IPS-NIHi7 (cell line): ENCODE measurements at regions not wholly inside any gene's neighbourhood (a gene's known extent, or its start where the extent isn't known, plus 50 kb on each side); places are given as distances from the start of the nearest gene placed in this dataset.
"Not testable (repeated sequence)": the region's sequence is repeated elsewhere in the genome, so short reads cannot be mapped to it uniquely, and the experiment has no call there.

ENCODE experiments used
- DNase-seq: peaks from one replicate; pipeline ENCODE4 v3.0.0; 2012; ENCODE audit warnings: mixed read lengths; ENCODE audit errors: extremely low spot score

GRCh38 chr3:115385774-115386730 lies 237.3 kb upstream of the GAP43 start:
- no peak for DNase-seq

GRCh38 chr3:115388166-115388565 lies 235.1 kb upstream of the GAP43 start:
- no peak for DNase-seq

GRCh38 chr3:115388811-115389210 lies 234.5 kb upstream of the GAP43 start:
- DNase-seq = no peak

- no peak for DNase-seq
Observed at GRCh38 chr3:115396801-115397200, 226.5 kb upstream of the GAP43 start.

- DNase-seq = no peak
Observed at GRCh38 chr3:115397433-115397832, 225.9 kb upstream of the GAP43 start.

- DNase-seq = no peak
Observed at GRCh38 chr3:115398506-115398905, 224.8 kb upstream of the GAP43 start.

- no peak for DNase-seq
Observed at GRCh38 chr3:115399750-115400149, 223.6 kb upstream of the GAP43 start.

- DNase-seq = no peak
Observed at GRCh38 chr3:115401298-115401697, 222.0 kb upstream of the GAP43 start.

GRCh38 chr3:115401851-115402501 lies 221.3 kb upstream of the GAP43 start:
- DNase-seq = no peak

GRCh38 chr3:115402651-115403050 lies 220.7 kb upstream of the GAP43 start:
- DNase-seq = no peak

- peak; percentile 25 for DNase-seq
Observed at GRCh38 chr3:115403786-115404185, 219.5 kb upstream of the GAP43 start.

GRCh38 chr3:115409596-115409995 lies 213.7 kb upstream of the GAP43 start:
- no peak for DNase-seq

- not testable (repeated sequence) for DNase-seq
Observed at GRCh38 chr3:115414610-115415009, 208.7 kb upstream of the GAP43 start.

- no peak for DNase-seq
Observed at GRCh38 chr3:115415246-115415996, 207.9 kb upstream of the GAP43 start.

- DNase-seq = peak; percentile 22
Observed at GRCh38 chr3:115418583-115418982, 204.7 kb upstream of the GAP43 start.

- no peak for DNase-seq
Observed at GRCh38 chr3:115420086-115420485, 203.2 kb upstream of the GAP43 start.

GRCh38 chr3:115423170-115423569 lies 200.1 kb upstream of the GAP43 start:
- DNase-seq = no peak

GRCh38 chr3:115428841-115429240 lies 194.5 kb upstream of the GAP43 start:
- no peak for DNase-seq

GRCh38 chr3:115436767-115437301 lies 186.5 kb upstream of the GAP43 start:
- peak; percentile 68 for DNase-seq

- DNase-seq = no peak
Observed at GRCh38 chr3:115438799-115439198, 184.5 kb upstream of the GAP43 start.

- no peak for DNase-seq
Observed at GRCh38 chr3:115445559-115445958, 177.8 kb upstream of the GAP43 start.

- DNase-seq = no peak
Observed at GRCh38 chr3:115448851-115449250, 174.5 kb upstream of the GAP43 start.
